Adrenal gland (tissue), 5 donors: ENCODE measurements at regions not wholly inside any gene's neighbourhood (a gene's known extent, or its start where the extent isn't known, plus 50 kb on each side); places are given as distances from the start of the nearest gene placed in this dataset.

ENCODE experiments used
- POLR2A ChIP-seq, 2 donors: fragments of 450-650 bp; IDR thresholded peaks; one replicate each; pipeline ENCODE4 v1.6.1; 2017; ENCODE audit warnings: antibody characterized with exemption in 2 of 2, mild to moderate bottlenecking in 2 of 2, moderate library complexity in 1 of 2
- TF ChIP-seq, protein P1 (sequence below), 6 experiments: fragments of 450-650 bp in 4 of 6; fragments of 200-600 bp in 2 of 6; sonication (generic) in 1 of 6; IDR thresholded peaks; 1 replicate in 5 of 6; 2 replicates in 1 of 6; pipeline versions ENCODE4 v1.5.1 to v1.8.0; 2016 to 2021; ENCODE audit warnings: antibody characterized with exemption in 6 of 6, mild to moderate bottlenecking in 2 of 6, moderate library complexity in 1 of 6
- donor health status: DM: no; HTN: no; CAD: no.

DNA sequence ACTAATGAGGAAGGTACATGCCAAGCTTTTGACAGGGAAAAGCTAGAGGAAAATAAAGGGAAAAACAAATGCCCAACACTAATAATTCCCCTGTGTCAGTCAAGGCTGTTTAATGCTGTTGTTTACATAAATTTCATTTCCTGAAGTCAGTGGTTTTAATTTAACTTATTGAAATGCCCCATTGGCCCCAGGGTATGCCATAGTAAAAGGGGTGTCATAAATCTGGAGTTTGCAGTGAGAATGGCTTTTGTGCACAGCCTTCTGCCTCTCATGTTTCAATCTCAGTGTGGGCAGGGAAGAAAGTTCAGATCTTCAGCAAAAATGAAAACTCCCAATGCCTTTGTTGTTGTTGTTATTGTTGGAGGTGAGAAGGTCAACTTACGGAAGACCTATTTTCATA lies 550.1 kb upstream of the DCC start:
- TF ChIP-seq, protein P1, sequence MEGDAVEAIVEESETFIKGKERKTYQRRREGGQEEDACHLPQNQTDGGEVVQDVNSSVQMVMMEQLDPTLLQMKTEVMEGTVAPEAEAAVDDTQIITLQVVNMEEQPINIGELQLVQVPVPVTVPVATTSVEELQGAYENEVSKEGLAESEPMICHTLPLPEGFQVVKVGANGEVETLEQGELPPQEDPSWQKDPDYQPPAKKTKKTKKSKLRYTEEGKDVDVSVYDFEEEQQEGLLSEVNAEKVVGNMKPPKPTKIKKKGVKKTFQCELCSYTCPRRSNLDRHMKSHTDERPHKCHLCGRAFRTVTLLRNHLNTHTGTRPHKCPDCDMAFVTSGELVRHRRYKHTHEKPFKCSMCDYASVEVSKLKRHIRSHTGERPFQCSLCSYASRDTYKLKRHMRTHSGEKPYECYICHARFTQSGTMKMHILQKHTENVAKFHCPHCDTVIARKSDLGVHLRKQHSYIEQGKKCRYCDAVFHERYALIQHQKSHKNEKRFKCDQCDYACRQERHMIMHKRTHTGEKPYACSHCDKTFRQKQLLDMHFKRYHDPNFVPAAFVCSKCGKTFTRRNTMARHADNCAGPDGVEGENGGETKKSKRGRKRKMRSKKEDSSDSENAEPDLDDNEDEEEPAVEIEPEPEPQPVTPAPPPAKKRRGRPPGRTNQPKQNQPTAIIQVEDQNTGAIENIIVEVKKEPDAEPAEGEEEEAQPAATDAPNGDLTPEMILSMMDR (IDR thresholded peaks at IDR 0.05) = no peak
- no peak for TF ChIP-seq POLR2A (IDR thresholded peaks at IDR 0.05)
